ENCODE measurements at regions not wholly inside any gene's neighbourhood (a gene's known extent, or its start where the extent isn't known, plus 50 kb on each side); places are given as distances from the start of the nearest gene placed in this dataset.

GRCh38 chr2:12127638-12128037 is 381.2 kb downstream of the LPIN1 start:
- DNase-seq: no peak

- no peak for DNase-seq
Observed at GRCh38 chr2:12131975-12132374, 385.5 kb downstream of the LPIN1 start.

GRCh38 chr2:12141618-12142258 is 395.3 kb downstream of the LPIN1 start:
- no peak for DNase-seq

GRCh38 chr2:12151716-12152115 is 405.3 kb downstream of the LPIN1 start:
- no peak for DNase-seq

GRCh38 chr2:12152888-12153287 is 406.5 kb downstream of the LPIN1 start:
- DNase-seq: no peak

- no peak for DNase-seq
Observed at GRCh38 chr2:12155303-12156051, 409.0 kb downstream of the LPIN1 start.

GRCh38 chr2:12156349-12156748 is 409.9 kb downstream of the LPIN1 start:
- DNase-seq: no peak

- no peak for DNase-seq
Observed at GRCh38 chr2:12161085-12161484, 414.7 kb downstream of the LPIN1 start.

GRCh38 chr2:12162269-12163247 is 416.1 kb downstream of the LPIN1 start:
- DNase-seq: no peak

GRCh38 chr2:12163866-12164265 is 417.4 kb downstream of the LPIN1 start:
- DNase-seq: no peak

GRCh38 chr2:12164689-12165088 is 418.3 kb downstream of the LPIN1 start:
- DNase-seq: no peak

- DNase-seq: peak; percentile 27
Observed at GRCh38 chr2:12167525-12168317, 421.3 kb downstream of the LPIN1 start.

- DNase-seq: no peak
Observed at GRCh38 chr2:12168354-12168753, 421.9 kb downstream of the LPIN1 start.

GRCh38 chr2:12168791-12169388 is 422.5 kb downstream of the LPIN1 start:
- no peak for DNase-seq

GRCh38 chr2:12169721-12170120 is 423.3 kb downstream of the LPIN1 start:
- DNase-seq: no peak

- no peak for DNase-seq
Observed at GRCh38 chr2:12170121-12170520, 423.7 kb downstream of the LPIN1 start.

- DNase-seq: no peak
Observed at GRCh38 chr2:12173271-12173942, 427.0 kb downstream of the LPIN1 start.

- no peak for DNase-seq
Observed at GRCh38 chr2:12173943-12174340, 427.5 kb downstream of the LPIN1 start.

GRCh38 chr2:12175323-12175722 is 428.9 kb downstream of the LPIN1 start:
- DNase-seq: no peak

- peak; percentile 35 for DNase-seq
Observed at GRCh38 chr2:12176623-12177454, 430.4 kb downstream of the LPIN1 start.
